Esophagus muscularis mucosa (tissue), 3 donors: ENCODE measurements at regions not wholly inside any gene's neighbourhood (a gene's known extent, or its start where the extent isn't known, plus 50 kb on each side); places are given as distances from the start of the nearest gene placed in this dataset.

Experiments used
- CTCF ChIP-seq, 3 experiments: fragments of 200-600 bp in 2 of 3; fragments of 450-650 bp in 1 of 3; sonication (generic) in 2 of 3; IDR thresholded peaks; one replicate each; pipeline ENCODE4 v1.5.1; 2017 to 2019; ENCODE audit warnings: antibody characterized with exemption in 3 of 3, mild to moderate bottlenecking in 2 of 3, moderate library complexity in 1 of 3
- POLR2A ChIP-seq: fragments of 450-650 bp; IDR thresholded peaks from one replicate; pipeline ENCODE4 v1.6.1; 2017; ENCODE audit warnings: antibody characterized with exemption, moderate library complexity, mild to moderate bottlenecking, low read depth

GRCh38 chr5:74243634-74244033, 396.9 kb downstream of the ENC1 start:
- TF ChIP-seq CTCF (IDR thresholded peaks at IDR 0.05) (no peak), POLR2A (no peak)
